ENCODE measurements at regions not wholly inside any gene's neighbourhood (a gene's known extent, or its start where the extent isn't known, plus 50 kb on each side); places are given as distances from the start of the nearest gene placed in this dataset.

- no peaks in the 10 kb centered on the region for H3K79me2 ChIP-seq (replicated peaks; ENCODE audit: insufficient read depth, low read length)
- H3K9me3 ChIP-seq (ENCODE audit: low read length) = no peaks in the 10 kb centered on the region
- no peaks in the 10 kb centered on the region for H3K36me3 ChIP-seq (ENCODE audit: insufficient read depth, low read length)
- no peak overlapping the region for H3K9ac ChIP-seq (ENCODE audit: low read length)
- TF ChIP-seq SMC3 (conservative IDR thresholded peaks at IDR 0.05; ENCODE audit: poor library complexity) (no peak), POLR2AphosphoS5 (IDR thresholded peaks at IDR 0.05) (no peak), MXI1 (conservative IDR thresholded peaks at IDR 0.05; ENCODE audit: poor library complexity, severe bottlenecking) (no peak), EP300 (conservative IDR thresholded peaks at IDR 0.05; ENCODE audit: poor library complexity, severe bottlenecking) (no peak), TAF1 (IDR thresholded peaks at IDR 0.05; ENCODE audit: low read depth) (no peak), RAD21 (conservative IDR thresholded peaks at IDR 0.05) (no peak), EZH2 (IDR thresholded peaks at IDR 0.05; ENCODE audit: borderline replicate concordance, insufficient read depth, low read length, poor library complexity, severe bottlenecking) (no peak), REST (IDR thresholded peaks at IDR 0.05; ENCODE audit: borderline replicate concordance) (no peak), CTCF (IDR thresholded peaks at IDR 0.05; ENCODE audit: poor library complexity, severe bottlenecking) (no peak)
- H3K27me3 ChIP-seq (ENCODE audit: insufficient read depth, low read depth, low read length) = no peaks in the 10 kb centered on the region
- H3F3A ChIP-seq (ENCODE audit: insufficient read depth, low read length, poor library complexity, severe bottlenecking) = no peaks in the 10 kb centered on the region
- H4K20me1 ChIP-seq (ENCODE audit: insufficient read depth) = no peaks in the 10 kb centered on the region
- no peak overlapping the region for H2AFZ ChIP-seq (ENCODE audit: low read depth, low read length)
- H3K9me2 ChIP-seq (ENCODE audit: insufficient read depth, low read length) = no peaks in the 10 kb centered on the region
- no peak overlapping the region for H3K27ac ChIP-seq (ENCODE audit: low read length)
- H3K4me2 ChIP-seq (ENCODE audit: low read length) = no peak overlapping the region
- no peak overlapping the region for H3K4me3 ChIP-seq (ENCODE audit: low read length)
Measured at GRCh38 chr1:209356976-209357377, 226.5 kb upstream of the CAMK1G start.

- Histone ChIP-seq H3K4me3 (ENCODE audit: low read length) (no peak overlapping the region), H3K79me2 (replicated peaks; ENCODE audit: insufficient read depth, low read length) (no peaks in the 10 kb centered on the region), H3F3A (ENCODE audit: insufficient read depth, low read length, poor library complexity, severe bottlenecking) (no peaks in the 10 kb centered on the region), H3K9me2 (ENCODE audit: insufficient read depth, low read length) (no peaks in the 10 kb centered on the region), H3K9ac (ENCODE audit: low read length) (no peak overlapping the region), H2AFZ (ENCODE audit: low read depth, low read length) (no peak overlapping the region), H3K27ac (ENCODE audit: low read length) (no peak overlapping the region), H3K4me2 (ENCODE audit: low read length) (no peak overlapping the region), H3K27me3 (ENCODE audit: insufficient read depth, low read depth, low read length) (no peaks in the 10 kb centered on the region), H3K36me3 (ENCODE audit: insufficient read depth, low read length) (no peaks in the 10 kb centered on the region), H4K20me1 (ENCODE audit: insufficient read depth) (no peaks in the 10 kb centered on the region), H3K9me3 (ENCODE audit: low read length) (no peaks in the 10 kb centered on the region)
- TF ChIP-seq REST (IDR thresholded peaks at IDR 0.05; ENCODE audit: borderline replicate concordance) (no peak), EZH2 (IDR thresholded peaks at IDR 0.05; ENCODE audit: borderline replicate concordance, insufficient read depth, low read length, poor library complexity, severe bottlenecking) (no peak), TAF1 (IDR thresholded peaks at IDR 0.05; ENCODE audit: low read depth) (no peak), POLR2AphosphoS5 (IDR thresholded peaks at IDR 0.05) (no peak), CTCF (IDR thresholded peaks at IDR 0.05; ENCODE audit: poor library complexity, severe bottlenecking) (no peak), SMC3 (conservative IDR thresholded peaks at IDR 0.05; ENCODE audit: poor library complexity) (no peak), RAD21 (conservative IDR thresholded peaks at IDR 0.05) (no peak), EP300 (conservative IDR thresholded peaks at IDR 0.05; ENCODE audit: poor library complexity, severe bottlenecking) (no peak), MXI1 (conservative IDR thresholded peaks at IDR 0.05; ENCODE audit: poor library complexity, severe bottlenecking) (no peak)
Measured at GRCh38 chr1:209363112-209363511, 220.4 kb upstream of the CAMK1G start.
